GM10266 (cell line): ENCODE measurements at regions not wholly inside any gene's neighbourhood (a gene's known extent, or its start where the extent isn't known, plus 50 kb on each side); places are given as distances from the start of the nearest gene placed in this dataset.

Source experiments
- DNase-seq: peaks from one replicate; pipeline ENCODE4 v3.0.0; 2012; ENCODE audit errors: extremely low spot score
- CTCF ChIP-seq: IDR thresholded peaks from 2 replicates; pipeline ENCODE4 v1.5.1; 2012; ENCODE audit warnings: mild to moderate bottlenecking, low read depth; ENCODE audit not compliant: control insufficient read depth, insufficient read depth; ENCODE audit errors: missing control alignments

- DNase-seq, result no peak
- no peak for TF ChIP-seq CTCF
Observed at GRCh38 chr12:105855361-105856047, 283.2 kb downstream of the NUAK1 start.

- no peak for DNase-seq
- TF ChIP-seq CTCF, result no peak
Observed at GRCh38 chr12:105856048-105856405, 282.7 kb downstream of the NUAK1 start.

DNA sequence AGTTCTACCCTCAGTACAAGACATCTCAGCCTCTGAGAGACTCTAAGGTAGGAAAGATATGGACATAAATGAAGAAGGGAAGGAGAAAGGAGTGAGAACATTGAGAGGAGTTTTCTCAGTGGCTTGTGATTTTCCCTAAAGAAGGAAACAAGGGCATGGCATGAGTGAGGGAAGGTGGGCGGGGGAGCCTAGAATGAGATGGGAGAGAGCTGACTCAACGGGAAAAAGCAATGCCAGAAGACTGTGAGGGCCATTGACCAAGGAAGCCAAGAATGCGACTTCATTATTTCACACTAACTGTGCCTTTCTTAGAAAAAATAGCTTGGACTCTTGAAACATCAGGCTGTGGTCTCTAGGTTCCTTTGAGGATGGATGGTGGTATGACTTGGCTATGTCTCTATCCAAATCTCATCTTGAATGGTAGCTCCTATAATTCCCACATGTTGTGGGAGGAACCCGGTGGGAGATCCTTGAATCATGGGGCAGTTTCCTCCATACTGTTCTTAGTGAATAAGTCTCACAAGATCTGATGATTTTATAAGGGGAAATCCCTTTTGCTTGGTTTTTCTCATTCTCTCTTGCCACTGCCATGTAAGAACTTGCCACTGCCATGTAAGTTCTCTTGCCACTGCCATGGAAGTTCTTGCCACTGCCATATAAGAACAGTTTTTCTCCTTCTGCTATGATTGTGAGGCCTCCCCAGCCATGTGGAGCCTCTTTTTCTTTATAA, 279.6 kb downstream of the NUAK1 start:
- DNase-seq, result no peak
- no peak for TF ChIP-seq CTCF

- DNase-seq, result no peak
Observed at GRCh38 chr12:105860561-105861207, 278.1 kb downstream of the NUAK1 start.

DNA sequence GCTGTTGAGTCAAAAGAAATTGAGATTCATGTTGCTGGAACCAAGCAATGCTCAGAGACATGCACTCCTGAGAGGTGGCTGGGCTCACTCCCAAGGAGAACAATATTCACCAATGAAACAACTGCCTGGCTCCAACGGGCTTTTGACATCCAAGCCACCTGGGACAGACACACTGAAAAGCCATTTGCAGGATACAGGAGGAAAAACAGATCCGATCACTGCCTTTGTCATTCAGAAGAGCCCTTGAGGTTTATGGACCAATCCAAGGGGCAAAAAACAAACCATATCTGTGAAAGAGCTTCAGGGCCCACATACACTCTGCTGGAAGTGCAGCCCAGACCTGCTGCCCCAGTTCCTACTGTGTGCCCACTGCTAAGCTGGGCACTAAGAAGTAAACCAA, 277.5 kb downstream of the NUAK1 start:
- no peak for TF ChIP-seq CTCF
- no peak for DNase-seq

More at GRCh38 chr12:105860561-105861207, 278.1 kb downstream of the NUAK1 start:
- no peak for TF ChIP-seq CTCF

DNA sequence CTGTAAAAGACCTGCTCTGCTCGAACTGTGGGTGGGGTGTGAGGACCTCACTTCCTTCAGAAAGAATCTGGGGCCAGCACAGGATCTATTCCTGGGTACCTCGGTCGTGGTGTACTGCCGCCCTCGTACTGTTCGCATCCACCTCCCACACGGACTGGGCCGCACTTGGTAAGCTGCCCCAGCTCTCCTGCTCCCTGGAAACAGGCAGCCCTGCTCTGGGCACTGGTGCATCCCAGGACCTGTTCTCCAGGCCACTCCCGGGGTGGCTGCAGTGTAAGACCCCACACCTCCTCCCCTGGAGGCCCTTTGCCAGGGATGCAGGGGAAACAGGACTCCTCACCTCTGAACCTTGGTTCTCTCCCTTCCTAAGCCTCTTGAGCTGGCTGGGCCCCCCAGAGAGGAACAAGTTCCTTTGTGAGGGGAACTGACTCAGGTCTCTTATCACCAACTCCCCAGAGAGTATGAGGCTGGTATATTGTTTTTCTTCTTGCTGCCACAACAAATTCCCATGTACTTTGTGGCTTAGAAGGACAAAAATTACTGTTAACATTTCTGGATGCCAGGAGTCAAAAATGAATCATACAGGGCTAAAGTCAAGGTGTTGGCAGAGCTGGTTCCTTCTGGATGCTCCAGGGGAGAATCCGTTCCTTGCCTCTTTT, 276.5 kb downstream of the NUAK1 start:
- TF ChIP-seq CTCF, result no peak
- no peak for DNase-seq
